ENCODE measurements at regions not wholly inside any gene's neighbourhood (a gene's known extent, or its start where the extent isn't known, plus 50 kb on each side); places are given as distances from the start of the nearest gene placed in this dataset.

DNA sequence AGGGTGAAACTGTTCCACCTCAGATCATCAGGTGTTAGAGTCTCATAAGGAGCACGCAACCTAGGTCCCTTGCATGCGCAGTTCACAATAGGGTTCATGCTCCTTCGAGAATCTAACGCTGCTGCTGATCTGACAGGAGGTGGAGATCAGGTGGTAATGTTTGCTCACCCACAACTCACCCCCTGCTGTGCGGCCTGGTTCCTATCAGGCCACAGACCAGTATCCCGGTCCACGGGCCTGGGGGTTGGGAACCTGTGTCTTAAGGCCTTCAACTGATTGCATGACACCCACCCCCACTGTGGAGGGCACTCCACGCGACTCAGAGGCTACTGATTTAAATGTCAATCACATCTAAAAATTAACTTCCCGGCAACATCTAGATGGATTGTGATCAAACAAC lies 411.2 kb upstream of the SULF2 start:
- no peak for TF ChIP-seq POLR2A (IDR thresholded peaks at IDR 0.05)
- TF ChIP-seq, protein P1, sequence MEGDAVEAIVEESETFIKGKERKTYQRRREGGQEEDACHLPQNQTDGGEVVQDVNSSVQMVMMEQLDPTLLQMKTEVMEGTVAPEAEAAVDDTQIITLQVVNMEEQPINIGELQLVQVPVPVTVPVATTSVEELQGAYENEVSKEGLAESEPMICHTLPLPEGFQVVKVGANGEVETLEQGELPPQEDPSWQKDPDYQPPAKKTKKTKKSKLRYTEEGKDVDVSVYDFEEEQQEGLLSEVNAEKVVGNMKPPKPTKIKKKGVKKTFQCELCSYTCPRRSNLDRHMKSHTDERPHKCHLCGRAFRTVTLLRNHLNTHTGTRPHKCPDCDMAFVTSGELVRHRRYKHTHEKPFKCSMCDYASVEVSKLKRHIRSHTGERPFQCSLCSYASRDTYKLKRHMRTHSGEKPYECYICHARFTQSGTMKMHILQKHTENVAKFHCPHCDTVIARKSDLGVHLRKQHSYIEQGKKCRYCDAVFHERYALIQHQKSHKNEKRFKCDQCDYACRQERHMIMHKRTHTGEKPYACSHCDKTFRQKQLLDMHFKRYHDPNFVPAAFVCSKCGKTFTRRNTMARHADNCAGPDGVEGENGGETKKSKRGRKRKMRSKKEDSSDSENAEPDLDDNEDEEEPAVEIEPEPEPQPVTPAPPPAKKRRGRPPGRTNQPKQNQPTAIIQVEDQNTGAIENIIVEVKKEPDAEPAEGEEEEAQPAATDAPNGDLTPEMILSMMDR (IDR thresholded peaks at IDR 0.05) = no peak
